Testis (tissue), 2 donors: ENCODE measurements at regions not wholly inside any gene's neighbourhood (a gene's known extent, or its start where the extent isn't known, plus 50 kb on each side); places are given as distances from the start of the nearest gene placed in this dataset.

Experiments used
- CTCF ChIP-seq, 3 experiments: fragments of 450-650 bp in 2 of 3; fragments of 200-600 bp in 1 of 3; sonication (generic) in 1 of 3; IDR thresholded peaks; one replicate each; pipeline ENCODE4 v1.5.1; 2016 to 2019; ENCODE audit warnings: antibody characterized with exemption in 3 of 3, mild to moderate bottlenecking in 2 of 3, moderate library complexity in 1 of 3
- POLR2A ChIP-seq: fragments of 450-650 bp; IDR thresholded peaks from one replicate; pipeline ENCODE4 v1.6.1; 2017; ENCODE audit warnings: antibody characterized with exemption, mild to moderate bottlenecking, moderate library complexity

GRCh38 chr3:43926055-43926454 lies 235.3 kb downstream of the ABHD5 start:
- TF ChIP-seq CTCF (IDR thresholded peaks at IDR 0.05) (no peak), POLR2A (no peak)
